ENCODE measurements at regions not wholly inside any gene's neighbourhood (a gene's known extent, or its start where the extent isn't known, plus 50 kb on each side); places are given as distances from the start of the nearest gene placed in this dataset.

DNA sequence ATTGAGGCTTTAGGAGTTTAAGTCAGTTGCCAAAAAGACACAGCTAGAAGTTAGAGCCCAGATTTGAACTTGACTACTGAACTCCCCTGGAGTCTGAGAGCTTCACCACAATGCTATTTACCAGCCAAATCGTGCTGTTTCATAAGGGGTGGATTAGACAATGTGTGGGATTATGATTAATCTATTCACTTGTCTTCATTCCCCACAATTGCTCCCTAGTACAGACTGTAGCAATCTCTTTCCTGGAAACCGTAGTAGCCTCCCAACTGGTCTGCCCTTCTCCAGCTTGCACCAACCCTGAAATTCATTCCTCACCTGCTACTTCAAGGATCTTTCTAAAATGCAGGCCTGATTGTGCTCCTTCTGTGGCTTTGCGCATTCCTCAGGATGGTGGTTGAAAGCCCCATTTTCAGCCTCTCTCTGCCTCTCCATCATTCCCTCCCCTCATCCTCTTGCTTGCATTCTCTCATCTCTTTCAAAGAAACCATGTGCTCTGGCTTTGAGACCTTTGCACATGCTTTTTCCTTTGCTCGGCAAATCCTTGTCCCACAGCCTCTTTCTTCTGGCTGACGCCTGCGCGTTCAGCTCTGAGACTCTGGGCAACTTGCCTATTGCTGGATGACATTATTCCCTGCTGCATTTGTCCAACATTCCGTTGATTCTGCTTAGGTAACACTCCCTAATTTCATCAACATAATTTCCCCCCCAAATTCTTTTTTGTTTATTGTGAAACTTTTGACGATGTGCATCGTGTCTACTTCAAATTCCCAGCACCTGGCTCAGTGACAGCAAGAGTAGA lies 145.1 kb downstream of the ADRA2A start:
- H3K9me3 ChIP-seq (ENCODE audit: control insufficient read depth in 2 of 2, low read length in 2 of 2): no peaks in the 10 kb centered on the region
- no peak overlapping the region for H3K27ac ChIP-seq (ENCODE audit: insufficient read depth, low read length, poor library complexity, severe bottlenecking)
- no peak for ATAC-seq (ENCODE audit: low read depth in 2 of 2)
- DNase-seq: no peak
- Mint-ChIP-seq H3K4me3 (no peak overlapping the region), H3K36me3 (no peaks in the 10 kb centered on the region), H3K27me3 (peaks cover 10% of the 10 kb centered on the region), H3K27ac (no peak overlapping the region), H3K4me1 (no peaks in the 10 kb centered on the region), H3K9me3 (peaks cover 0 to 5% (median 3%) of the 10 kb centered on the region in 7 donors)
- H3K4me3 ChIP-seq (ENCODE audit: low read depth, low read length): no peak overlapping the region
- H3K36me3 ChIP-seq (ENCODE audit: control insufficient read depth, insufficient read depth, low read length): no peaks in the 10 kb centered on the region
- peaks cover 8% of the 10 kb centered on the region for H3K27me3 ChIP-seq (ENCODE audit: control insufficient read depth, insufficient read depth, low read length)
- H3K4me1 ChIP-seq (ENCODE audit: control insufficient read depth, insufficient read depth, low read length, poor library complexity, severe bottlenecking): no peaks in the 10 kb centered on the region

DNA sequence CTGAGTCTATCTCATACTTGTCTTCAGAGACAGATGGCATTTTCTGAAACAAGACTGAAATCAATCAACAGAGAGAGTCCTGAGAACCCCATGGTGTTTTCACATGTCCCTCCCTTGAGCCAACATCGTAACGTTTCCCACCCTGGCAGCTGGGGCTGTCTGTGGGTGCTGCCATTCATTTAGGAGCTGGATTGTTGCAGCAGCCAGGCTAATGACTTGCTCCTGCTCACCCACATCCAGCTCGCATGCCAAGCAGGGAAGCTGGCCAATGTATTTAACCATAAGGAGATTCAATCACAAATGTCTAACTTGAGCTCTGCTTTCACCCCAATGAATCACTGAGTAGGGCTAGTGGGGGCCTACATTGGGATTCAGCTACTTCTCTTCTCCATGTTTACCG lies 146.1 kb downstream of the ADRA2A start:
- H3K36me3 ChIP-seq (ENCODE audit: control insufficient read depth, insufficient read depth, low read length): no peaks in the 10 kb centered on the region
- peaks cover 8% of the 10 kb centered on the region for H3K27me3 ChIP-seq (ENCODE audit: control insufficient read depth, insufficient read depth, low read length)
- no peaks in the 10 kb centered on the region for H3K36me3 Mint-ChIP-seq
- H3K4me1 Mint-ChIP-seq: no peaks in the 10 kb centered on the region
- no peak overlapping the region for H3K27ac Mint-ChIP-seq
- no peak overlapping the region for H3K4me3 Mint-ChIP-seq
- H3K9me3 Mint-ChIP-seq: peaks cover 0 to 6% (median 3%) of the 10 kb centered on the region in 7 donors
- H3K4me3 ChIP-seq (ENCODE audit: low read depth, low read length): no peak overlapping the region
- DNase-seq (no peak), ATAC-seq (ENCODE audit: low read depth in 2 of 2) (no peak)
- no peaks in the 10 kb centered on the region for H3K9me3 ChIP-seq (ENCODE audit: control insufficient read depth in 2 of 2, low read length in 2 of 2)
- H3K27ac ChIP-seq (ENCODE audit: insufficient read depth, low read length, poor library complexity, severe bottlenecking): no peak overlapping the region
- peaks cover 9% of the 10 kb centered on the region for H3K27me3 Mint-ChIP-seq
- H3K4me1 ChIP-seq (ENCODE audit: control insufficient read depth, insufficient read depth, low read length, poor library complexity, severe bottlenecking): no peaks in the 10 kb centered on the region

DNA sequence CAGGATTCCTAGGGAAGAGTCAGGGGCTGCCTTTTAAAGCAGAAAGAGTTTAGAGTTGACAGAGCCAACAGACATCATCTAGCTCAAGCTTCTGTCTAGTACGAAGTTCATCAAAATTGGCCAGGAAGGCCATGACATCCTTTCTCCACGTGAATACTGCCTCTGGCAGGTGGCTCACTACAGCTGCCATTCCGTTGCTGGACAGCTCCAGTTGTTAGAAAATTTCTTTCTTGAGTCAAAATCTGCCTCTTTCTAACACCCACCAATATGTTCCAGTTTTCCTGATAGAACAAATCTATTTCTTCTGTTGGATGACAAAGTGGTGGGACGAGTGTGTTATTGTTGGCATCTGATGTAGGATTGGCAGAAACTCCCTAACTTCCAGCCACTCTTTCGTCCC lies 154.9 kb downstream of the ADRA2A start:
- Mint-ChIP-seq H3K9me3 (peaks cover 0 to 10% (median 3%) of the 10 kb centered on the region in 7 donors), H3K27ac (no peak overlapping the region), H3K36me3 (no peaks in the 10 kb centered on the region), H3K27me3 (no peaks in the 10 kb centered on the region), H3K4me1 (no peaks in the 10 kb centered on the region), H3K4me3 (no peak overlapping the region)
- ATAC-seq (ENCODE audit: low read depth in 2 of 2): no peak
- Histone ChIP-seq H3K4me3 (ENCODE audit: low read depth, low read length) (no peak overlapping the region), H3K9me3 (ENCODE audit: control insufficient read depth in 2 of 2, low read length in 2 of 2) (no peaks in the 10 kb centered on the region), H3K27me3 (ENCODE audit: control insufficient read depth, insufficient read depth, low read length) (peaks cover 2% of the 10 kb centered on the region), H3K4me1 (ENCODE audit: control insufficient read depth, insufficient read depth, low read length, poor library complexity, severe bottlenecking) (no peaks in the 10 kb centered on the region), H3K27ac (ENCODE audit: insufficient read depth, low read length, poor library complexity, severe bottlenecking) (no peak overlapping the region), H3K36me3 (ENCODE audit: control insufficient read depth, insufficient read depth, low read length) (no peaks in the 10 kb centered on the region)
- DNase-seq: no peak

DNA sequence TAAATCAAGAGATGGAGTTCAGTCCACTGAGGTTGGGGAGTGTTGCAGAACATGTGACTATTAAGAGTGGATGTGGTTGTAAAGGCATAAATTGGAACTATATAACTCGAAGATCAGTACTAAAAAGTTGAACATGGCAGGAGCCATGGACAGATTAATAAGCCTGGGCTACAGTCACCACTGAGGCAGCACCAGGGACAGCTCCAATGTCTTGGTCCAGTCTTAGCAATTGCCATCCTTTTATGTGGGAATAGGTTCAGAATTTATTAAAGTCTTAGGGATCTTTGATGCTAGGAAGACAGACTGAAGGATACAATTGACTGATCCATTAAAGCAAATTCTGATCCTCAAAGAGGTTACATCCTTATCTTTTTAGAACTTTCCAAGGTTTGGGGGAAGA lies 156.6 kb downstream of the ADRA2A start:
- DNase-seq: no peak
- Histone ChIP-seq H3K4me3 (ENCODE audit: low read depth, low read length) (no peak overlapping the region), H3K36me3 (ENCODE audit: control insufficient read depth, insufficient read depth, low read length) (no peaks in the 10 kb centered on the region), H3K27me3 (ENCODE audit: control insufficient read depth, insufficient read depth, low read length) (no peaks in the 10 kb centered on the region), H3K27ac (ENCODE audit: insufficient read depth, low read length, poor library complexity, severe bottlenecking) (no peak overlapping the region), H3K4me1 (ENCODE audit: control insufficient read depth, insufficient read depth, low read length, poor library complexity, severe bottlenecking) (no peaks in the 10 kb centered on the region), H3K9me3 (ENCODE audit: control insufficient read depth in 2 of 2, low read length in 2 of 2) (no peaks in the 10 kb centered on the region)
- H3K4me1 Mint-ChIP-seq: no peaks in the 10 kb centered on the region
- no peak overlapping the region for H3K4me3 Mint-ChIP-seq
- peaks cover 0 to 6% (median 2%) of the 10 kb centered on the region in 7 donors for H3K9me3 Mint-ChIP-seq
- ATAC-seq (ENCODE audit: low read depth in 2 of 2): no peak
- no peaks in the 10 kb centered on the region for H3K36me3 Mint-ChIP-seq
- H3K27ac Mint-ChIP-seq: no peak overlapping the region
- H3K27me3 Mint-ChIP-seq: no peaks in the 10 kb centered on the region

DNA sequence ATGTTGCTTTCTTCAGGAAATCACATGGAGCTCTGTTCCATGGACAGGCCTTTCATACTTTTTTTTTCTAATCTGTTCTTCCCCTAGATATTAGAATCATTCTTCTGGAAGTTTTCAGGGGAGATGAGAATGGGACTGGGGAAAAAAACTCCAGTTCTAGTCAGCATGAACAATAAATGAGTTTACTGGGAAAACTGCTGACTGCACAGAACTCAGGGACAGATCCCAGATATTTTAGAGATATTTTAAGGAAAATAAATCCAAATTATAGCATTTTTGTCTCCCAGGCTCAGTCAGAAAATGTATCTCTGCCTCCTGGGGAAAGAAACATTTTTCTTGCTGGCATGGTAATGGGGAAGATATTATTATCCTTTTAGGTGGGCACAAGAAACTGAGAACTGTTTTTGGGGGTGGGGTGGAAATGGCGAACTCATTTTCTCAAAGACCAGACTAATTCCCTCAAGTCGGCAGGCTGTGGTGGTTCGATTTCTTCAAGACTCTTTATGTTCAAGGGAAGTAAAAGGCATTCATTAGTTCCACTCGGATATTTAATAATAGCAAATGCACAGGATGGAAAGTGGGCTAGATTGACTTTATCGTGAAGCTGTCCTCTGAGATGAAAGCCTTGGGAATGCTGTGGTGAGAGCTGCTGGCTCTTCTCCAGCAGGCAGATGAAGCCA lies 157.5 kb downstream of the ADRA2A start:
- Histone ChIP-seq H3K27ac (ENCODE audit: insufficient read depth, low read length, poor library complexity, severe bottlenecking) (no peak overlapping the region), H3K4me3 (ENCODE audit: low read depth, low read length) (no peak overlapping the region), H3K9me3 (ENCODE audit: control insufficient read depth in 2 of 2, low read length in 2 of 2) (no peaks in the 10 kb centered on the region), H3K4me1 (ENCODE audit: control insufficient read depth, insufficient read depth, low read length, poor library complexity, severe bottlenecking) (no peaks in the 10 kb centered on the region), H3K27me3 (ENCODE audit: control insufficient read depth, insufficient read depth, low read length) (no peaks in the 10 kb centered on the region), H3K36me3 (ENCODE audit: control insufficient read depth, insufficient read depth, low read length) (no peaks in the 10 kb centered on the region)
- no peaks in the 10 kb centered on the region for H3K27me3 Mint-ChIP-seq
- H3K36me3 Mint-ChIP-seq: no peaks in the 10 kb centered on the region
- no peak overlapping the region for H3K4me3 Mint-ChIP-seq
- DNase-seq: no peak
- H3K27ac Mint-ChIP-seq: no peak overlapping the region
- H3K9me3 Mint-ChIP-seq: peaks cover 0 to 4% (median under 1%) of the 10 kb centered on the region in 7 donors
- no peaks in the 10 kb centered on the region for H3K4me1 Mint-ChIP-seq
- ATAC-seq (ENCODE audit: low read depth in 2 of 2): no peak

DNA sequence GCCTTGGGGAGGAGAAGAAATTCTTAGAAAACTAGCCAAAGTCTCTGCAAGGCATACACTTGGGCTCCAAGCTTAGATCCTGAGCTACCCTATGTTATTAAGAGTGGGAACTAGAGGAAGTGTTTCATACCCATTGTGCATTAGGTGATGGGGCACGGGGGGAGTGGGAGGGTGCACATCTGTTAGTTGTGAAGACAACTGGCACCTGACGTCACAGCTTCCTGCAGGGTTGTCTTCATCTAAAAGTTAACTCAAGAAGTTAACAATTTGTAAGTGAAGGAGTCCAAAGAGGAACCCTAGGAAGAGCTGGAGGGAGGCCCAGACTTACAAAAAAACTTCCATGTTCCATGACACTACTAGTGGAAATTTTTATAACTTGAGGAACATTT lies 158.1 kb downstream of the ADRA2A start:
- H3K4me1 Mint-ChIP-seq: no peaks in the 10 kb centered on the region
- Histone ChIP-seq H3K36me3 (ENCODE audit: control insufficient read depth, insufficient read depth, low read length) (no peaks in the 10 kb centered on the region), H3K4me1 (ENCODE audit: control insufficient read depth, insufficient read depth, low read length, poor library complexity, severe bottlenecking) (no peaks in the 10 kb centered on the region), H3K27ac (ENCODE audit: insufficient read depth, low read length, poor library complexity, severe bottlenecking) (no peak overlapping the region), H3K9me3 (ENCODE audit: control insufficient read depth in 2 of 2, low read length in 2 of 2) (no peaks in the 10 kb centered on the region), H3K27me3 (ENCODE audit: control insufficient read depth, insufficient read depth, low read length) (no peaks in the 10 kb centered on the region), H3K4me3 (ENCODE audit: low read depth, low read length) (no peak overlapping the region)
- no peak for ATAC-seq (ENCODE audit: low read depth in 2 of 2)
- no peaks in the 10 kb centered on the region for H3K36me3 Mint-ChIP-seq
- no peak overlapping the region for H3K4me3 Mint-ChIP-seq
- H3K27me3 Mint-ChIP-seq: no peaks in the 10 kb centered on the region
- peaks cover 0 to 4% (median 0%) of the 10 kb centered on the region in 7 donors for H3K9me3 Mint-ChIP-seq
- H3K27ac Mint-ChIP-seq: no peak overlapping the region
- DNase-seq: no peak

DNA sequence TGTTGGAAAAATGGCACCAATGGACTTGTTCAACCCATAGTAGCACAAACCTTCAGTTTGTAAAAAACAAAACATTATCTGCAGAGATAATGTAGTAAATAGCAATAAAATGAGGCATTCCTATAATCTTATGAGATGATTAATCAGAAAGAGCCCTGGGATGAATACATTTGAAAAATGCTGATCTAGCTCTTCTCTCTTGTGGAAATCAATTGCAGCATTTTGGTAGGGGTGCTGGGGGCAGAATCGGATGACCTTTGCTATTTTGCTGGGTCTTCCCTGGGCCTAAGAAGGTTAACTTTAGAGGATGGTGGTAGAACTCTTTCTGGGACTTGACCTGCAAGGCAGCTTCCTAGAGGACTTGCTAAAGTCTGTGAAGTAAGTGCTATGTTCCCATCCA lies 163.5 kb downstream of the ADRA2A start:
- H3K4me1 ChIP-seq (ENCODE audit: control insufficient read depth, insufficient read depth, low read length, poor library complexity, severe bottlenecking): no peaks in the 10 kb centered on the region
- H3K36me3 Mint-ChIP-seq: no peaks in the 10 kb centered on the region
- DNase-seq (no peak), ATAC-seq (ENCODE audit: low read depth in 2 of 2) (no peak)
- H3K36me3 ChIP-seq (ENCODE audit: control insufficient read depth, insufficient read depth, low read length): no peaks in the 10 kb centered on the region
- H3K9me3 Mint-ChIP-seq: peaks cover 0 to 2% (median 0%) of the 10 kb centered on the region in 7 donors
- H3K27me3 Mint-ChIP-seq: no peaks in the 10 kb centered on the region
- H3K9me3 ChIP-seq (ENCODE audit: control insufficient read depth in 2 of 2, low read length in 2 of 2): no peaks in the 10 kb centered on the region
- no peak overlapping the region for H3K27ac Mint-ChIP-seq
- no peak overlapping the region for H3K27ac ChIP-seq (ENCODE audit: insufficient read depth, low read length, poor library complexity, severe bottlenecking)
- H3K27me3 ChIP-seq (ENCODE audit: control insufficient read depth, insufficient read depth, low read length): no peaks in the 10 kb centered on the region
- no peaks in the 10 kb centered on the region for H3K4me1 Mint-ChIP-seq
- H3K4me3 Mint-ChIP-seq: no peak overlapping the region
- H3K4me3 ChIP-seq (ENCODE audit: low read depth, low read length): no peak overlapping the region

DNA sequence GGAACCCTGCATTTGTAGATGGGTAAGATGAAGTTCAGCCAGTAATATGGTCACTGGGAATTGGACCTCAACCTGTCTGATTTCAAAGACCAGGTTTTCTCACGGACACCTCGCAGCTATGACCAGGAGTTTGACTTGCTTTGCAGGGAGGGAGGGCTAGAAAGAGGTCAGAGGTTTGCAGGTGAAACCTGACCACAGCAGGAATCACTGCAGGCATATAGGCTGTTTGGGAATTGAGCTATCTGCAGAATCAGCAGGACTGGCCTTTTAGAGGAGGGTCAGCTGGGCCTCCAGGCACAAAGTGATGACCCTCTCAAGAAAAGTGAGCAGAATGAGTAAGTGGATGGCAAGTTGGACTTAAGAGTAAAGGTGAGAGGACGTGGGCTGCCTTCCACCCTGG lies 166.3 kb downstream of the ADRA2A start:
- Histone ChIP-seq H3K27ac (ENCODE audit: insufficient read depth, low read length, poor library complexity, severe bottlenecking) (no peak overlapping the region), H3K9me3 (ENCODE audit: control insufficient read depth in 2 of 2, low read length in 2 of 2) (no peaks in the 10 kb centered on the region), H3K36me3 (ENCODE audit: control insufficient read depth, insufficient read depth, low read length) (no peaks in the 10 kb centered on the region), H3K27me3 (ENCODE audit: control insufficient read depth, insufficient read depth, low read length) (peaks cover 6% of the 10 kb centered on the region), H3K4me1 (ENCODE audit: control insufficient read depth, insufficient read depth, low read length, poor library complexity, severe bottlenecking) (no peaks in the 10 kb centered on the region), H3K4me3 (ENCODE audit: low read depth, low read length) (no peak overlapping the region)
- Mint-ChIP-seq H3K27me3 (no peaks in the 10 kb centered on the region), H3K9me3 (peaks cover 0 to 2% (median 0%) of the 10 kb centered on the region in 7 donors), H3K4me3 (no peak overlapping the region), H3K4me1 (no peaks in the 10 kb centered on the region), H3K36me3 (no peaks in the 10 kb centered on the region), H3K27ac (no peak overlapping the region)
- DNase-seq (no peak), ATAC-seq (ENCODE audit: low read depth in 2 of 2) (no peak)
